BJ (cell line): ENCODE measurements at regions not wholly inside any gene's neighbourhood (a gene's known extent, or its start where the extent isn't known, plus 50 kb on each side); places are given as distances from the start of the nearest gene placed in this dataset.

ENCODE experiments used
- CTCF ChIA-PET: fragments of 350-600 bp; formaldehyde crosslinking; extraction: SDS; loops from one replicate; lab custom pipeline; 2021; ENCODE audit warnings: antibody characterized with exemption, inconsistent platforms; lab: Yijun Ruan, JAX
- POLR2A ChIA-PET: fragments of 300-600 bp; sonication (Branson Sonifier 250); formaldehyde crosslinking; extraction: SDS; loops from one replicate; lab custom pipeline; 2021; ENCODE audit warnings: antibody characterized with exemption; lab: Charles Lee
- DNase-seq: peaks from one replicate; pipeline ENCODE4 v3.0.0-alpha.2; 2011; ENCODE audit warnings: low read depth
- H3K27me3 ChIP-seq: 2 replicates; pipeline ENCODE4 v1.6.0; 2011; ENCODE audit warnings: low read length; ENCODE audit not compliant: control insufficient read depth, insufficient read depth
- H3K36me3 ChIP-seq: 2 replicates; pipeline ENCODE4 v1.5.1; 2011; ENCODE audit warnings: low read length; ENCODE audit not compliant: control insufficient read depth, insufficient read depth
- H3K4me3 ChIP-seq: 2 replicates; pipeline ENCODE4 v1.5.1; 2011; ENCODE audit warnings: low read depth, mild to moderate bottlenecking, control low read depth, low read length
- CTCF ChIP-seq: IDR thresholded peaks from 2 replicates; pipeline ENCODE4 v1.5.1; 2011; ENCODE audit warnings: low read depth, mild to moderate bottlenecking, control low read depth, inconsistent platforms, low read length, moderate library complexity; ENCODE audit not compliant: insufficient read depth

- POLR2A ChIA-PET: no interaction called here
- CTCF ChIA-PET: no interaction called here
- TF ChIP-seq CTCF: no peak
- H3K4me3 ChIP-seq: no peak overlapping the region
- H3K36me3 ChIP-seq: no peaks in the 10 kb centered on the region
- no peaks in the 10 kb centered on the region for H3K27me3 ChIP-seq
- DNase-seq: no peak
Measured at GRCh38 chr17:77291591-77292386, 151.0 kb downstream of the SEC14L1 start.

- Histone ChIP-seq H3K4me3 (no peak overlapping the region), H3K27me3 (no peaks in the 10 kb centered on the region), H3K36me3 (no peaks in the 10 kb centered on the region)
- TF ChIP-seq CTCF: no peak
- no peak for DNase-seq
- ChIA-PET CTCF (no interaction called here), POLR2A (no interaction called here)
Measured at GRCh38 chr17:77294761-77295160, 154.0 kb downstream of the SEC14L1 start.

- POLR2A ChIA-PET: no interaction called here
- Histone ChIP-seq H3K27me3 (no peaks in the 10 kb centered on the region), H3K4me3 (no peak overlapping the region), H3K36me3 (no peaks in the 10 kb centered on the region)
- TF ChIP-seq CTCF: no peak
- CTCF ChIA-PET: interaction anchor here (0.7 to 1.2 kb wide), 2 partner anchors 24 to 837 kb away, joined by 3 read pairs; a partner anchor contains a TSS
- DNase-seq: no peak
Measured at GRCh38 chr17:77295241-77295853, 154.6 kb downstream of the SEC14L1 start.

GRCh38 chr17:77296769-77297409 lies 156.1 kb downstream of the SEC14L1 start:
- Histone ChIP-seq H3K36me3 (no peaks in the 10 kb centered on the region), H3K4me3 (no peak overlapping the region), H3K27me3 (no peaks in the 10 kb centered on the region)
- no peak for DNase-seq
- CTCF ChIA-PET: no interaction called here
- POLR2A ChIA-PET: no interaction called here
- TF ChIP-seq CTCF: no peak
